ENCODE measurements at regions not wholly inside any gene's neighbourhood (a gene's known extent, or its start where the extent isn't known, plus 50 kb on each side); places are given as distances from the start of the nearest gene placed in this dataset.
"Not testable (repeated sequence)": the region's sequence is repeated elsewhere in the genome, so short reads cannot be mapped to it uniquely, and the experiment has no call there.

GRCh38 chr10:105734479-105734878 lies 1093.4 kb downstream of the SORCS3 start:
- no peak for DNase-seq (ENCODE audit: low read depth)
- H3K4me3 ChIP-seq (ENCODE audit: low read length), result no peak overlapping the region
- TF ChIP-seq, protein P1, sequence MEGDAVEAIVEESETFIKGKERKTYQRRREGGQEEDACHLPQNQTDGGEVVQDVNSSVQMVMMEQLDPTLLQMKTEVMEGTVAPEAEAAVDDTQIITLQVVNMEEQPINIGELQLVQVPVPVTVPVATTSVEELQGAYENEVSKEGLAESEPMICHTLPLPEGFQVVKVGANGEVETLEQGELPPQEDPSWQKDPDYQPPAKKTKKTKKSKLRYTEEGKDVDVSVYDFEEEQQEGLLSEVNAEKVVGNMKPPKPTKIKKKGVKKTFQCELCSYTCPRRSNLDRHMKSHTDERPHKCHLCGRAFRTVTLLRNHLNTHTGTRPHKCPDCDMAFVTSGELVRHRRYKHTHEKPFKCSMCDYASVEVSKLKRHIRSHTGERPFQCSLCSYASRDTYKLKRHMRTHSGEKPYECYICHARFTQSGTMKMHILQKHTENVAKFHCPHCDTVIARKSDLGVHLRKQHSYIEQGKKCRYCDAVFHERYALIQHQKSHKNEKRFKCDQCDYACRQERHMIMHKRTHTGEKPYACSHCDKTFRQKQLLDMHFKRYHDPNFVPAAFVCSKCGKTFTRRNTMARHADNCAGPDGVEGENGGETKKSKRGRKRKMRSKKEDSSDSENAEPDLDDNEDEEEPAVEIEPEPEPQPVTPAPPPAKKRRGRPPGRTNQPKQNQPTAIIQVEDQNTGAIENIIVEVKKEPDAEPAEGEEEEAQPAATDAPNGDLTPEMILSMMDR (conservative IDR thresholded peaks at IDR 0.05; ENCODE audit: low read depth, low read length), result no peak

- DNase-seq (ENCODE audit: low read depth), result no peak
- no peak overlapping the region for H3K4me3 ChIP-seq (ENCODE audit: low read length)
- TF ChIP-seq, protein P1 (conservative IDR thresholded peaks at IDR 0.05; ENCODE audit: low read depth, low read length), result no peak
Measured at GRCh38 chr10:105733924-105734323, 1092.8 kb downstream of the SORCS3 start.

GRCh38 chr10:105729428-105729827 lies 1088.3 kb downstream of the SORCS3 start:
- DNase-seq (ENCODE audit: low read depth), result no peak
- no peak overlapping the region for H3K4me3 ChIP-seq (ENCODE audit: low read length)
- TF ChIP-seq, protein P1 (conservative IDR thresholded peaks at IDR 0.05; ENCODE audit: low read depth, low read length), result no peak

DNA sequence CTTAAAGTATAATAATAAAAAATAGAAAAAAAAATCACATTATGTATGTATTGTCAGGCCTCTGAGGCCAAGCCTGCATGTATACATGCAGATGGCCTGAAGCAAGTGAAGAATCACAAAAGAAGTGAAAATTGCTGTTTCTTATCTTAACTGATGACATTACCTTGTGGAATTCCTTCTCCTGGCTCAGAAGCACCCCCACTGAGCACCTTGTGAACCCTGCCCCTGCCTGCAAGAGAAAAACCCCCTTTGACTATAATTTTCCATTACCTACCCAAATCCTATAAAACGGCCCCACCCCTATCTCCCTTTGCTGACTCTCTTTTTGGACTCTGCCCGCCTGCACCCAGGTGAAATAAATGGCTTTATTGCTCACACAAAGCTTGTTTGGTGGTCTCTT lies 1086.5 kb downstream of the SORCS3 start:
- DNase-seq (ENCODE audit: low read depth); H3K4me3 ChIP-seq (ENCODE audit: low read length): not testable (repeated sequence)

DNA sequence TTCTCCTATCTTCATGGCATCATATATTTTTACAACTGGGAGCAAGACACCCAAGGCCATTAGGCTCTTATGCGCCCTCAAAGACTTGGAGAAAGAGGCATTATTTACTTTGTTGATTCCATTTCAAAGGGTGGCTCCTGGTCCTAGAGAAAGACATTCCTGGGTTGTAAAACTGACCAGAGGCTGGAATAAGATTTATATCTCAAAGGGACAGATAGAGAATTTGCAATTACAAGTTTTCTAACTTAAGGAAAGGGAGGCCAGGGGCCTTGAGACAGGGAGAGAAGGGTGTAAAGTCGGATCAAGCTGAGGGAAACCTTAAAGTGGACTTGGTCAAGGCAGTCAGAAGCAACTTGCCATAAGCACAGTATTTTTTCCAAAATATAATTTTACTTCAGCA lies 1086.0 kb downstream of the SORCS3 start:
- TF ChIP-seq, protein P1 (conservative IDR thresholded peaks at IDR 0.05; ENCODE audit: low read depth, low read length), result no peak
- DNase-seq (ENCODE audit: low read depth), result no peak
- no peak overlapping the region for H3K4me3 ChIP-seq (ENCODE audit: low read length)

- no peak for DNase-seq (ENCODE audit: low read depth)
- no peak overlapping the region for H3K4me3 ChIP-seq (ENCODE audit: low read length)
- TF ChIP-seq, protein P1 (conservative IDR thresholded peaks at IDR 0.05; ENCODE audit: low read depth, low read length), result no peak
Measured at GRCh38 chr10:105726149-105726548, 1085.1 kb downstream of the SORCS3 start.

DNA sequence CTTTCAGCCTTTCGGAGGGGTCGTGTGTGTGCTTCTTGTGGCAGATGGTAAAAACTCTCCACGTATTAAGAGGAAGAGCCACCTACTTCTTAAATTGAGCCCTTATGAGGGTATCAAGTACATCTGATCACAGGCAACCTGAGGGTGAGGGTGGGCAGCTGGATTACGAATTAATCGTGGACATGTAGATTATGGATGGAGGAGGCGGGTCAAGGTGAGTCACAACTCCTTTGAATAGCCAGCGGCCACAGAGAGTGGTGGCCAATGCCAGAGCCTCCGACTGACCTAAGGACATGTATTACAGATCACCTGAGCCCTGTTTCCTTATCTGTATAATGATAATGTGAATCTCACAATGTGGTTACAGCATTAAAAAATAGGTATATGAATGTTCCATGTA lies 1083.9 kb downstream of the SORCS3 start:
- TF ChIP-seq, protein P1 (conservative IDR thresholded peaks at IDR 0.05; ENCODE audit: low read depth, low read length), result no peak

More for the DNA sequence above, 1083.9 kb downstream of the SORCS3 start:
- no peak for DNase-seq (ENCODE audit: low read depth)
- no peak overlapping the region for H3K4me3 ChIP-seq (ENCODE audit: low read length)

Measured in retinal pigment epithelial cell (primary cell).